Sigmoid colon (tissue), 6 donors: ENCODE measurements at regions not wholly inside any gene's neighbourhood (a gene's known extent, or its start where the extent isn't known, plus 50 kb on each side); places are given as distances from the start of the nearest gene placed in this dataset.

ENCODE experiments used
- DNase-seq: peaks from one replicate; pipeline ENCODE4 v3.0.0-alpha.2; 2019
- H3K27ac ChIP-seq, 4 donors: fragments of 200-600 bp; sonication (generic); one replicate each; pipeline ENCODE4 v1.5.1; 2016 to 2019; ENCODE audit warnings: mild to moderate bottlenecking in 1 of 4
- H3K27me3 ChIP-seq, 3 donors: fragments of 200-600 bp; sonication (generic); one replicate each; pipeline ENCODE4 v1.5.1; 2019; ENCODE audit warnings: mild to moderate bottlenecking in 1 of 3
- H3K36me3 ChIP-seq, 4 donors: fragments of 200-600 bp; sonication (generic); one replicate each; pipeline ENCODE4 v1.5.1; 2016 to 2019
- H3K4me1 ChIP-seq, 4 donors: fragments of 200-600 bp; sonication (generic); one replicate each; pipeline ENCODE4 v1.5.1; 2017 to 2019
- H3K4me3 ChIP-seq, 4 donors: fragments of 200-600 bp; sonication (generic); one replicate each; pipeline ENCODE4 v1.5.1; 2017 to 2019; ENCODE audit warnings: mild to moderate bottlenecking in 2 of 4, moderate library complexity in 1 of 4
- H3K9me3 ChIP-seq, 4 donors: fragments of 200-600 bp in 3 of 4; sonication (generic) in 3 of 4; one replicate each; pipeline versions ENCODE4 v1.5.1 to v1.6.1; 2013 to 2019
- CTCF ChIP-seq, 4 experiments: fragments of 450-650 bp in 3 of 4; fragments of 200-600 bp in 1 of 4; IDR thresholded peaks; one replicate each; pipeline ENCODE4 v1.5.1; 2016 to 2019; ENCODE audit warnings: antibody characterized with exemption in 4 of 4, mild to moderate bottlenecking in 3 of 4, moderate library complexity in 2 of 4
- EP300 ChIP-seq, 4 donors: sonication (generic); formaldehyde crosslinking; IDR thresholded peaks; one replicate each; pipeline ENCODE4 v1.6.1; 2017; ENCODE audit warnings: antibody characterized with exemption in 4 of 4
- POLR2A ChIP-seq, 2 donors: fragments of 450-650 bp; IDR thresholded peaks; one replicate each; pipeline ENCODE4 v1.6.1; 2016; ENCODE audit warnings: antibody characterized with exemption in 2 of 2, mild to moderate bottlenecking in 2 of 2, moderate library complexity in 2 of 2
- POLR2AphosphoS5 ChIP-seq, 4 donors: sonication (generic); formaldehyde crosslinking; IDR thresholded peaks; one replicate each; pipeline ENCODE4 v1.6.1; 2017; ENCODE audit warnings: antibody characterized with exemption in 4 of 4
- WGBS, 2 donors: extraction: QIAGEN DNeasy Blood & Tissue Kit; methylation state at CpG; one replicate each; pipeline ENCODE4 v1.1.7; 2013; 5-methylcytosine and 5-hydroxymethylcytosine counted together
- intact Hi-C: fragments of 100-400 bp; cut with DNase I; formaldehyde crosslinking; loops from one replicate; pipeline ENCODE4 v1.15.1; 2023
- donor health status: healthy with polysubstance abuse.
- donor health status: healthy.

- no peak for TF ChIP-seq CTCF (IDR thresholded peaks at IDR 0.05)
- TF ChIP-seq POLR2AphosphoS5 (IDR thresholded peaks at IDR 0.05) = no peak
- TF ChIP-seq POLR2A (IDR thresholded peaks at IDR 0.05) = no peak
- no peak for TF ChIP-seq EP300 (IDR thresholded peaks at IDR 0.05)
- H3K4me3 ChIP-seq = no peak overlapping the region
- no peaks in the 10 kb centered on the region for H3K36me3 ChIP-seq
- no peak for DNase-seq
- WGBS, 2 donors = 58 to 87% methylated on average over 7 of the region's 7 CpGs
- no peak overlapping the region for H3K27ac ChIP-seq
- no peaks in the 10 kb centered on the region for H3K27me3 ChIP-seq
- intact Hi-C loops = no loop called here
- H3K9me3 ChIP-seq = no peaks in the 10 kb centered on the region
- H3K4me1 ChIP-seq = peaks cover 0 to 22% (median 10%) of the 10 kb centered on the region in 4 donors
Observed at GRCh38 chr11:112885744-112886433, 75.3 kb upstream of the NCAM1 start.

GRCh38 chr11:112886434-112887370, 74.5 kb upstream of the NCAM1 start:
- H3K27me3 ChIP-seq = no peaks in the 10 kb centered on the region

GRCh38 chr11:112889446-112889845, 71.8 kb upstream of the NCAM1 start:
- DNase-seq = no peak
- H3K4me1 ChIP-seq = no peaks in the 10 kb centered on the region
- no peaks in the 10 kb centered on the region for H3K9me3 ChIP-seq
- no peak for TF ChIP-seq POLR2AphosphoS5 (IDR thresholded peaks at IDR 0.05)
- TF ChIP-seq CTCF (IDR thresholded peaks at IDR 0.05) = no peak
- TF ChIP-seq EP300 (IDR thresholded peaks at IDR 0.05) = no peak
- TF ChIP-seq POLR2A (IDR thresholded peaks at IDR 0.05) = no peak
- no peaks in the 10 kb centered on the region for H3K27me3 ChIP-seq
- 90 to 91% methylated on average over 3 of the region's 3 CpGs for WGBS, 2 donors
- H3K4me3 ChIP-seq = no peak overlapping the region
- H3K27ac ChIP-seq = no peak overlapping the region
- intact Hi-C loops = no loop called here
- H3K36me3 ChIP-seq = no peaks in the 10 kb centered on the region

More at GRCh38 chr11:112886434-112887370, 74.5 kb upstream of the NCAM1 start:
- Histone ChIP-seq H3K9me3 (no peaks in the 10 kb centered on the region), H3K4me3 (no peak overlapping the region), H3K36me3 (no peaks in the 10 kb centered on the region), H3K4me1 (peaks cover 0 to 15% (median 7%) of the 10 kb centered on the region in 4 donors), H3K27ac (no peak overlapping the region)
- DNase-seq = no peak
- no peak for TF ChIP-seq CTCF (IDR thresholded peaks at IDR 0.05)
- no peak for TF ChIP-seq EP300 (IDR thresholded peaks at IDR 0.05)
- no peak for TF ChIP-seq POLR2A (IDR thresholded peaks at IDR 0.05)
- TF ChIP-seq POLR2AphosphoS5 (IDR thresholded peaks at IDR 0.05) = no peak
- intact Hi-C loops = no loop called here
- 68 to 79% methylated on average over 7 of the region's 7 CpGs for WGBS, 2 donors

GRCh38 chr11:112899235-112900006, 61.8 kb upstream of the NCAM1 start:
- Histone ChIP-seq H3K4me3 (no peak overlapping the region), H3K27ac (no peak overlapping the region), H3K4me1 (peaks cover 0 to 19% (median 13%) of the 10 kb centered on the region in 4 donors), H3K36me3 (no peaks in the 10 kb centered on the region), H3K9me3 (no peaks in the 10 kb centered on the region), H3K27me3 (no peaks in the 10 kb centered on the region)
- 70 to 85% methylated on average over 4 of the region's 4 CpGs for WGBS, 2 donors
- intact Hi-C loops = no loop called here
- no peak for DNase-seq
- TF ChIP-seq EP300 (IDR thresholded peaks at IDR 0.05) (no peak), POLR2AphosphoS5 (IDR thresholded peaks at IDR 0.05) (no peak), CTCF (IDR thresholded peaks at IDR 0.05) (no peak), POLR2A (IDR thresholded peaks at IDR 0.05) (no peak)
